Stomach (tissue), 8 donors: ENCODE measurements at regions not wholly inside any gene's neighbourhood (a gene's known extent, or its start where the extent isn't known, plus 50 kb on each side); places are given as distances from the start of the nearest gene placed in this dataset.

Source experiments
- DNase-seq, 2 donors: peaks; one replicate each; pipeline versions ENCODE4 v3.0.0 to v3.0.0-alpha.2; 2013 to 2019
- H3K27ac ChIP-seq, 5 donors: fragments of 200-600 bp in 4 of 5; sonication (generic) in 4 of 5; one replicate each; pipeline ENCODE4 v1.5.1; 2013 to 2019; ENCODE audit warnings: mild to moderate bottlenecking in 1 of 5, moderate library complexity in 1 of 5
- H3K27me3 ChIP-seq, 3 donors: fragments of 200-600 bp; sonication (generic); one replicate each; pipeline ENCODE4 v1.5.1; 2017 to 2019; ENCODE audit warnings: mixed run types in 1 of 3
- H3K36me3 ChIP-seq, 4 donors: fragments of 200-600 bp; sonication (generic); 1 replicate in 3 of 4; 2 replicates in 1 of 4; pipeline ENCODE4 v1.5.1; 2016 to 2019
- H3K4me1 ChIP-seq, 4 donors: fragments of 200-600 bp; sonication (generic); one replicate each; pipeline ENCODE4 v1.5.1; 2016 to 2019
- H3K4me3 ChIP-seq, 4 donors: fragments of 200-600 bp; sonication (generic) in 3 of 4; one replicate each; pipeline ENCODE4 v1.5.1; 2016 to 2019; ENCODE audit warnings: mild to moderate bottlenecking in 1 of 4
- H3K9me3 ChIP-seq, 4 donors: fragments of 200-600 bp; sonication (generic); one replicate each; pipeline ENCODE4 v1.5.1; 2016 to 2019
- EP300 ChIP-seq: sonication (generic); formaldehyde crosslinking; IDR thresholded peaks from one replicate; pipeline ENCODE4 v1.6.1; 2017; ENCODE audit warnings: antibody characterized with exemption
- POLR2A ChIP-seq, 4 donors: fragments of 450-650 bp; IDR thresholded peaks; one replicate each; pipeline ENCODE4 v1.6.1; 2016; ENCODE audit warnings: antibody characterized with exemption in 4 of 4, control low read depth in 2 of 4, mild to moderate bottlenecking in 1 of 4, moderate library complexity in 1 of 4
- POLR2AphosphoS5 ChIP-seq, 3 donors: sonication (generic); formaldehyde crosslinking; IDR thresholded peaks; one replicate each; pipeline ENCODE4 v1.6.1; 2016; ENCODE audit warnings: antibody characterized with exemption in 3 of 3
- WGBS, 5 donors: extraction: QIAGEN DNeasy Blood & Tissue Kit in 3 of 5; methylation state at CpG; one replicate each; pipeline versions ENCODE4 v1.1.5 to v1.1.7; 2013 to 2018; 5-methylcytosine and 5-hydroxymethylcytosine counted together
- intact Hi-C: fragments of 100-400 bp; cut with DNase I; formaldehyde crosslinking; loops from one replicate; pipeline ENCODE4 v1.15.1; 2023; ENCODE audit warnings: low total_unique reads
- TF ChIP-seq, protein P1 (sequence below), 7 experiments: fragments of 450-650 bp in 4 of 7; fragments of 200-600 bp in 3 of 7; sonication (generic) in 3 of 7; IDR thresholded peaks; one replicate each; pipeline ENCODE4 v1.5.1; 2016 to 2019; ENCODE audit warnings: antibody characterized with exemption in 7 of 7, control low read depth in 2 of 7, mild to moderate bottlenecking in 1 of 7
- donor health status: healthy with polysubstance abuse.
- donor health status: Bipolar disorder and iron deficiency.
- donor health status: healthy.

DNA sequence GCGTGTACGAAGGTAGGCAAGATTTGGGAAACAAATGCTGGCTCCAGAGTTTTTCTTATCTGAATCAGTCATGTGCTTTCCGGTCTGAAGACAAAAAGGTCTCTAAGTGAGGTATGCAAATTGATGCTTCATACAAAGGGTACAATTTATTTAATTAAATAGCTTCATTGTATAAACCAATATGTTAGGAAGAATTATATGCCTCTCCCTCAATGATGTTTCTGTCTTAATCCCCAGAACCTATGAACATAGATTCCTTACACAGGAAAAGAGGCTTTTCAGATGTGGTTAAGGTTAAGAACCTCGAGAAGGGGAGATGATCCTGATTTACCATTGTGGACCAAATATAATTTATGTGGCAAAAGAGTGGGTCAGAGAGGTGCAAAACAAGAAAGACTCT, 543.5 kb upstream of the PCDH10 start:
- no peaks in the 10 kb centered on the region for H3K9me3 ChIP-seq
- TF ChIP-seq EP300 (no peak), POLR2A (IDR thresholded peaks at IDR 0.05) (no peak), POLR2AphosphoS5 (IDR thresholded peaks at IDR 0.05) (no peak)
- TF ChIP-seq, protein P1, sequence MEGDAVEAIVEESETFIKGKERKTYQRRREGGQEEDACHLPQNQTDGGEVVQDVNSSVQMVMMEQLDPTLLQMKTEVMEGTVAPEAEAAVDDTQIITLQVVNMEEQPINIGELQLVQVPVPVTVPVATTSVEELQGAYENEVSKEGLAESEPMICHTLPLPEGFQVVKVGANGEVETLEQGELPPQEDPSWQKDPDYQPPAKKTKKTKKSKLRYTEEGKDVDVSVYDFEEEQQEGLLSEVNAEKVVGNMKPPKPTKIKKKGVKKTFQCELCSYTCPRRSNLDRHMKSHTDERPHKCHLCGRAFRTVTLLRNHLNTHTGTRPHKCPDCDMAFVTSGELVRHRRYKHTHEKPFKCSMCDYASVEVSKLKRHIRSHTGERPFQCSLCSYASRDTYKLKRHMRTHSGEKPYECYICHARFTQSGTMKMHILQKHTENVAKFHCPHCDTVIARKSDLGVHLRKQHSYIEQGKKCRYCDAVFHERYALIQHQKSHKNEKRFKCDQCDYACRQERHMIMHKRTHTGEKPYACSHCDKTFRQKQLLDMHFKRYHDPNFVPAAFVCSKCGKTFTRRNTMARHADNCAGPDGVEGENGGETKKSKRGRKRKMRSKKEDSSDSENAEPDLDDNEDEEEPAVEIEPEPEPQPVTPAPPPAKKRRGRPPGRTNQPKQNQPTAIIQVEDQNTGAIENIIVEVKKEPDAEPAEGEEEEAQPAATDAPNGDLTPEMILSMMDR (IDR thresholded peaks at IDR 0.05) = no peak
- intact Hi-C loops = no loop called here
- no peaks in the 10 kb centered on the region for H3K4me1 ChIP-seq
- H3K4me3 ChIP-seq = no peak overlapping the region
- H3K27ac ChIP-seq = no peak overlapping the region
- no peaks in the 10 kb centered on the region for H3K27me3 ChIP-seq
- WGBS, 5 donors = 41 to 57% (median 45%) methylated on average over 4 of the region's 4 CpGs
- no peak for DNase-seq
- no peaks in the 10 kb centered on the region for H3K36me3 ChIP-seq

DNA sequence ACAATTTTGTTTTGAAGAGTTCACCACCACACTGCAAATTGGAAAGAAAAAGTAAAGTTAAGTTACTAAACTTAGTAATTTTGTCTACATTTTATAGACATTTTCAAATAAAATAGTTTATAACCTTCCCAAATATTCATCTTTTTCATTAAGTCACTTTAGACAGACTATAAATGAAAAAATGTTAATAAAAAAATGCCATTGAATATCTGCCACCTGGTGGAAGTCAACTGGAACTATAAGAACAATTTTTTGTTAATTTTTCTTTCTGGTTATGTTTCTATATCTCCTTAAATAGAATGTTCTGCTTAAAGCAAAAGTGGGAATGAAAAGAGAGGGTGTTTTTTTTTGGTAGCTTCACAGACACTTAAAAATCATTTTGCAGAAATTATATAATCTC, 534.4 kb upstream of the PCDH10 start:
- Histone ChIP-seq H3K4me3 (no peak overlapping the region), H3K27ac (no peak overlapping the region), H3K9me3 (no peaks in the 10 kb centered on the region), H3K27me3 (no peaks in the 10 kb centered on the region), H3K4me1 (no peaks in the 10 kb centered on the region), H3K36me3 (no peaks in the 10 kb centered on the region)
- DNase-seq = no peak
- TF ChIP-seq POLR2AphosphoS5 (IDR thresholded peaks at IDR 0.05) = no peak
- TF ChIP-seq EP300 = no peak
- TF ChIP-seq POLR2A (IDR thresholded peaks at IDR 0.05) = no peak
- TF ChIP-seq, protein P1 (IDR thresholded peaks at IDR 0.05) = peak in 1 of 7 experiments; percentile 9
- intact Hi-C loops = no loop called here

DNA sequence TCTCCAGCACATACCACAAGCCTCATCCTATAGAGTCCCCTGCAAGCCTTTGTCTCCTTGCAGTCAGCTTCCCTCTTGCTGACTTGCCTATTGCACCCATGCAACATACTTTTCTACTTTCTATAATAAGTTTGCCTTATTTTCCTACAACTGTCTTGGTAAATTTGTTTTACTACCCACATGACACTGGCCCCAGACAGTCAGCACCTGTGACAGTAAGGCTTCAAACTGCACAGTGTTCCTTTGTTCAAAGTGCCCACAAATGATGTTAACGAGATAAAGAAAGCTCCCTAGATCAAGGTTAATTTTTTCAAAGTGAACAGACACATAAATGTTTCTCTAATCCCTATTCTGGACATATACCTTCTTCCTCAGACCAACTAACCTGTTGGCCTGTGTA, 529.1 kb upstream of the PCDH10 start:
- H3K9me3 ChIP-seq = no peaks in the 10 kb centered on the region
- intact Hi-C loops = no loop called here
- 68 to 79% (median 73%) methylated on average over 1 of the region's 1 CpG for WGBS, 5 donors
- H3K4me1 ChIP-seq = no peaks in the 10 kb centered on the region
- no peak for DNase-seq
- no peaks in the 10 kb centered on the region for H3K36me3 ChIP-seq
- no peaks in the 10 kb centered on the region for H3K27me3 ChIP-seq
- no peak overlapping the region for H3K27ac ChIP-seq
- no peak for TF ChIP-seq POLR2A (IDR thresholded peaks at IDR 0.05)
- TF ChIP-seq, protein P1 (IDR thresholded peaks at IDR 0.05) = no peak
- TF ChIP-seq EP300 = no peak
- no peak for TF ChIP-seq POLR2AphosphoS5 (IDR thresholded peaks at IDR 0.05)
- H3K4me3 ChIP-seq = no peak overlapping the region

DNA sequence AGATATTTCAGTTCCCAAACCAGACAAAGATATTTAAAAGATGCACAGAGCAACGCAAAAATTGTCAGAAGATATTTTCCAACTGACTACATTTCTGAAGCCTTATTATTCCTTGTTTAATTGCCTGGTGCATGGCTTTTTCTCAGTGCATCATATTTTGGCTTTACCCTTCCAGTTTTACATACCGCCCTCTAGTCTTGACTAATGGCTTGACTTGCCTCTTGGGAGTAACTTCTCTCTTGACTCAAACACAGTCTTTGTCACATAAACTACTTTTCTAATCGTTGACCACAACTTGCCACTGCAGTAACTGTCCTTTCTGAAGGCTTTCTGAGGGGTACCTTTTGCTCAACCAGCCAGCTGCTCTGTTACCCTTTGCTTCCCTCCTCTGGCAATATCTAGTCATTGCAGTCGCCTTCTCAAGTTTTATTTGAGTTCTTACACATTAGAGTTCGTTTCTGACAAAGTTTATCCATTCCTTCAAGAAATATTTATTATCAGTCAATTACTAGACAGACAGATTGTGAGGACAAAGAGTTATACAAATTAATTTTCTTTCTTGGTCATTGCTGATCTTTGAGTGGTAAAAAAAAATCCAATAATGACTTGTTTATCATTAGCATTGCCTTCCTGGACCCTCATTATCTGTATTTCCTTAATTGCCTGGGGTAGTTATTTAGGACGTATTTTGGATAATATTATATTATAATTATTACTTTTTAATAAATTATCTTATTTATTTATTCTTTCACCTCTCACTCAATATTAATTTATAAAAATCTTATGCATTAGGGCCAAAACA, 506.9 kb upstream of the PCDH10 start:
- 12 to 17% (median 14%) methylated on average over 6 of the region's 6 CpGs for WGBS, 5 donors

More for the DNA sequence above, 506.9 kb upstream of the PCDH10 start:
- H3K4me3 ChIP-seq = no peak overlapping the region
- peak in 1 of 2 donors; percentile 71 for DNase-seq
- no peaks in the 10 kb centered on the region for H3K4me1 ChIP-seq
- H3K9me3 ChIP-seq = no peaks in the 10 kb centered on the region
- H3K36me3 ChIP-seq = no peaks in the 10 kb centered on the region
- no peaks in the 10 kb centered on the region for H3K27me3 ChIP-seq
- no peak overlapping the region for H3K27ac ChIP-seq
- intact Hi-C loops = no loop called here
- TF ChIP-seq EP300 = no peak
- TF ChIP-seq, protein P1 (IDR thresholded peaks at IDR 0.05) = peak in 5 of 7 experiments; percentile 28 to 50 (median 43)
- TF ChIP-seq POLR2A (IDR thresholded peaks at IDR 0.05) = no peak
- no peak for TF ChIP-seq POLR2AphosphoS5 (IDR thresholded peaks at IDR 0.05)
